ENCODE measurements at regions not wholly inside any gene's neighbourhood (a gene's known extent, or its start where the extent isn't known, plus 50 kb on each side); places are given as distances from the start of the nearest gene placed in this dataset.
"Not testable (repeated sequence)": the region's sequence is repeated elsewhere in the genome, so short reads cannot be mapped to it uniquely, and the experiment has no call there.

GRCh38 chr3:59246719-59247401, 197.0 kb upstream of the CFAP20DC start:
- no peak for DNase-seq

GRCh38 chr3:59245859-59246501, 196.2 kb upstream of the CFAP20DC start:
- no peak for DNase-seq

- no peak for DNase-seq
Measured at GRCh38 chr3:59245300-59245858, 195.6 kb upstream of the CFAP20DC start.

- no peak for DNase-seq
Measured at GRCh38 chr3:59244343-59244742, 194.5 kb upstream of the CFAP20DC start.

GRCh38 chr3:59243476-59243875, 193.7 kb upstream of the CFAP20DC start:
- no peak for DNase-seq

- DNase-seq: no peak
Measured at GRCh38 chr3:59240666-59241255, 190.9 kb upstream of the CFAP20DC start.

GRCh38 chr3:59237121-59237520, 187.3 kb upstream of the CFAP20DC start:
- no peak for DNase-seq

GRCh38 chr3:59235634-59236012, 185.8 kb upstream of the CFAP20DC start:
- DNase-seq: no peak

- DNase-seq: no peak
Measured at GRCh38 chr3:59234884-59235633, 185.2 kb upstream of the CFAP20DC start.

- DNase-seq: not testable (repeated sequence)
Measured at GRCh38 chr3:59230379-59230778, 180.6 kb upstream of the CFAP20DC start.

GRCh38 chr3:59213860-59214259, 164.0 kb upstream of the CFAP20DC start:
- no peak for DNase-seq

GRCh38 chr3:59212128-59212779, 162.4 kb upstream of the CFAP20DC start:
- peak; percentile 31 for DNase-seq

- DNase-seq: no peak
Measured at GRCh38 chr3:59210260-59210659, 160.4 kb upstream of the CFAP20DC start.

GRCh38 chr3:59192473-59192872, 142.6 kb upstream of the CFAP20DC start:
- no peak for DNase-seq

GRCh38 chr3:59191651-59192050, 141.8 kb upstream of the CFAP20DC start:
- DNase-seq: no peak

- no peak for DNase-seq
Measured at GRCh38 chr3:59189939-59190338, 140.1 kb upstream of the CFAP20DC start.

- DNase-seq: no peak
Measured at GRCh38 chr3:59189526-59189925, 139.7 kb upstream of the CFAP20DC start.

GRCh38 chr3:59186725-59187124, 136.9 kb upstream of the CFAP20DC start:
- DNase-seq: no peak

GRCh38 chr3:59185591-59186369, 136.0 kb upstream of the CFAP20DC start:
- DNase-seq: peak; percentile 32

GRCh38 chr3:59180006-59180405, 130.2 kb upstream of the CFAP20DC start:
- no peak for DNase-seq

- no peak for DNase-seq
Measured at GRCh38 chr3:59178698-59179097, 128.9 kb upstream of the CFAP20DC start.

GRCh38 chr3:59171491-59171890, 121.7 kb upstream of the CFAP20DC start:
- DNase-seq: no peak
